ENCODE measurements at regions not wholly inside any gene's neighbourhood (a gene's known extent, or its start where the extent isn't known, plus 50 kb on each side); places are given as distances from the start of the nearest gene placed in this dataset.
"Not testable (repeated sequence)": the region's sequence is repeated elsewhere in the genome, so short reads cannot be mapped to it uniquely, and the experiment has no call there.

GRCh38 chr6:8830794-8831193 is 395.4 kb upstream of the SLC35B3 start:
- in situ Hi-C loops (cut with HindIII; ENCODE audit: low pct_ligation_motif_present, low pct_unique_long_range_greater_than_20kb, low sequenced_read_pairs), result no loop called here

GRCh38 chr6:8829796-8830195 is 394.5 kb upstream of the SLC35B3 start:
- no peak for DNase-seq
- in situ Hi-C loops (cut with HindIII; ENCODE audit: low pct_ligation_motif_present, low pct_unique_long_range_greater_than_20kb, low sequenced_read_pairs), result no loop called here

More at GRCh38 chr6:8830794-8831193, 395.4 kb upstream of the SLC35B3 start:
- no peak for DNase-seq

- no peak for DNase-seq
- in situ Hi-C loops (cut with HindIII; ENCODE audit: low pct_ligation_motif_present, low pct_unique_long_range_greater_than_20kb, low sequenced_read_pairs), result no loop called here
Measured at GRCh38 chr6:8829296-8829695, 394.0 kb upstream of the SLC35B3 start.

- in situ Hi-C loops (cut with HindIII; ENCODE audit: low pct_ligation_motif_present, low pct_unique_long_range_greater_than_20kb, low sequenced_read_pairs), result no loop called here
- no peak for DNase-seq
Measured at GRCh38 chr6:8828376-8828775, 393.0 kb upstream of the SLC35B3 start.

GRCh38 chr6:8825726-8826125 is 390.4 kb upstream of the SLC35B3 start:
- DNase-seq, result no peak
- in situ Hi-C loops (cut with HindIII; ENCODE audit: low pct_ligation_motif_present, low pct_unique_long_range_greater_than_20kb, low sequenced_read_pairs), result no loop called here

GRCh38 chr6:8821981-8822381 is 386.6 kb upstream of the SLC35B3 start:
- in situ Hi-C loops (cut with HindIII; ENCODE audit: low pct_ligation_motif_present, low pct_unique_long_range_greater_than_20kb, low sequenced_read_pairs), result no loop called here
- DNase-seq, result no peak

- in situ Hi-C loops (cut with HindIII; ENCODE audit: low pct_ligation_motif_present, low pct_unique_long_range_greater_than_20kb, low sequenced_read_pairs), result no loop called here
Measured at GRCh38 chr6:8820313-8820712, 385.0 kb upstream of the SLC35B3 start.

GRCh38 chr6:8819446-8819845 is 384.1 kb upstream of the SLC35B3 start:
- no peak for DNase-seq
- in situ Hi-C loops (cut with HindIII; ENCODE audit: low pct_ligation_motif_present, low pct_unique_long_range_greater_than_20kb, low sequenced_read_pairs), result no loop called here

More at GRCh38 chr6:8820313-8820712, 385.0 kb upstream of the SLC35B3 start:
- no peak for DNase-seq

- in situ Hi-C loops (cut with HindIII; ENCODE audit: low pct_ligation_motif_present, low pct_unique_long_range_greater_than_20kb, low sequenced_read_pairs), result no loop called here
- no peak for DNase-seq
Measured at GRCh38 chr6:8814440-8815000, 379.2 kb upstream of the SLC35B3 start.

- in situ Hi-C loops (cut with HindIII; ENCODE audit: low pct_ligation_motif_present, low pct_unique_long_range_greater_than_20kb, low sequenced_read_pairs), result no loop called here
- no peak for DNase-seq
Measured at GRCh38 chr6:8810325-8810724, 375.0 kb upstream of the SLC35B3 start.

GRCh38 chr6:8809662-8810061 is 374.3 kb upstream of the SLC35B3 start:
- DNase-seq, result no peak
- in situ Hi-C loops (cut with HindIII; ENCODE audit: low pct_ligation_motif_present, low pct_unique_long_range_greater_than_20kb, low sequenced_read_pairs), result no loop called here

- DNase-seq, result no peak
- in situ Hi-C loops (cut with HindIII; ENCODE audit: low pct_ligation_motif_present, low pct_unique_long_range_greater_than_20kb, low sequenced_read_pairs), result no loop called here
Measured at GRCh38 chr6:8803181-8803760, 367.9 kb upstream of the SLC35B3 start.

GRCh38 chr6:8802397-8802796 is 367.1 kb upstream of the SLC35B3 start:
- in situ Hi-C loops (cut with HindIII; ENCODE audit: low pct_ligation_motif_present, low pct_unique_long_range_greater_than_20kb, low sequenced_read_pairs); DNase-seq: not testable (repeated sequence)

GRCh38 chr6:8794420-8794819 is 359.1 kb upstream of the SLC35B3 start:
- in situ Hi-C loops (cut with HindIII; ENCODE audit: low pct_ligation_motif_present, low pct_unique_long_range_greater_than_20kb, low sequenced_read_pairs), result no loop called here
- DNase-seq, result no peak

GRCh38 chr6:8789878-8790277 is 354.5 kb upstream of the SLC35B3 start:
- no peak for DNase-seq
- in situ Hi-C loops (cut with HindIII; ENCODE audit: low pct_ligation_motif_present, low pct_unique_long_range_greater_than_20kb, low sequenced_read_pairs), result no loop called here

GRCh38 chr6:8785223-8785622 is 349.9 kb upstream of the SLC35B3 start:
- in situ Hi-C loops (cut with HindIII; ENCODE audit: low pct_ligation_motif_present, low pct_unique_long_range_greater_than_20kb, low sequenced_read_pairs), result no loop called here
- no peak for DNase-seq

- in situ Hi-C loops (cut with HindIII; ENCODE audit: low pct_ligation_motif_present, low pct_unique_long_range_greater_than_20kb, low sequenced_read_pairs), result no loop called here
- DNase-seq, result no peak
Measured at GRCh38 chr6:8783191-8783590, 347.8 kb upstream of the SLC35B3 start.

- in situ Hi-C loops (cut with HindIII; ENCODE audit: low pct_ligation_motif_present, low pct_unique_long_range_greater_than_20kb, low sequenced_read_pairs), result no loop called here
- no peak for DNase-seq
Measured at GRCh38 chr6:8780653-8781052, 345.3 kb upstream of the SLC35B3 start.

- no peak for DNase-seq
- in situ Hi-C loops (cut with HindIII; ENCODE audit: low pct_ligation_motif_present, low pct_unique_long_range_greater_than_20kb, low sequenced_read_pairs), result no loop called here
Measured at GRCh38 chr6:8764733-8765132, 329.4 kb upstream of the SLC35B3 start.

GRCh38 chr6:8760951-8761350 is 325.6 kb upstream of the SLC35B3 start:
- DNase-seq, result no peak
- in situ Hi-C loops (cut with HindIII; ENCODE audit: low pct_ligation_motif_present, low pct_unique_long_range_greater_than_20kb, low sequenced_read_pairs), result no loop called here

- in situ Hi-C loops (cut with HindIII; ENCODE audit: low pct_ligation_motif_present, low pct_unique_long_range_greater_than_20kb, low sequenced_read_pairs), result no loop called here
- DNase-seq, result no peak
Measured at GRCh38 chr6:8758412-8758811, 323.1 kb upstream of the SLC35B3 start.
